CD4-positive, alpha-beta T cell treated with Interleukin-6 at 100 ng/mL for 8 hours (primary cell): ENCODE measurements at regions not wholly inside any gene's neighbourhood (a gene's known extent, or its start where the extent isn't known, plus 50 kb on each side); places are given as distances from the start of the nearest gene placed in this dataset.

ENCODE experiments used
- DNase-seq: peaks from one replicate; pipeline ENCODE4 v3.0.0-alpha.2; 2020; ENCODE audit warnings: mixed read lengths, low spot score

- DNase-seq = no peak
These were observed 209.3 kb upstream of the MYT1L start for GRCh38 chr2:2540406-2540805.

- DNase-seq = no peak
These were observed 205.5 kb upstream of the MYT1L start for GRCh38 chr2:2536416-2537056.

GRCh38 chr2:2530334-2530733, 199.3 kb upstream of the MYT1L start:
- no peak for DNase-seq

GRCh38 chr2:2528846-2529245, 197.8 kb upstream of the MYT1L start:
- no peak for DNase-seq

- no peak for DNase-seq
These were observed 196.1 kb upstream of the MYT1L start for GRCh38 chr2:2527148-2527547.

GRCh38 chr2:2524348-2524941, 193.4 kb upstream of the MYT1L start:
- no peak for DNase-seq

GRCh38 chr2:2523461-2524347, 192.6 kb upstream of the MYT1L start:
- no peak for DNase-seq

- DNase-seq = no peak
These were observed 189.3 kb upstream of the MYT1L start for GRCh38 chr2:2520401-2520811.

GRCh38 chr2:2519381-2519780, 188.3 kb upstream of the MYT1L start:
- DNase-seq = no peak

- no peak for DNase-seq
These were observed 186.3 kb upstream of the MYT1L start for GRCh38 chr2:2517399-2517798.

- DNase-seq = no peak
These were observed 185.3 kb upstream of the MYT1L start for GRCh38 chr2:2516386-2516785.

- no peak for DNase-seq
These were observed 181.9 kb upstream of the MYT1L start for GRCh38 chr2:2512931-2513330.

GRCh38 chr2:2507417-2507997, 176.4 kb upstream of the MYT1L start:
- DNase-seq = no peak

- DNase-seq = no peak
These were observed 175.5 kb upstream of the MYT1L start for GRCh38 chr2:2506536-2506935.

GRCh38 chr2:2505604-2506003, 174.5 kb upstream of the MYT1L start:
- no peak for DNase-seq

- DNase-seq = no peak
These were observed 172.9 kb upstream of the MYT1L start for GRCh38 chr2:2503864-2504418.

GRCh38 chr2:2502201-2502549, 171.1 kb upstream of the MYT1L start:
- DNase-seq = no peak

GRCh38 chr2:2501454-2502200, 170.6 kb upstream of the MYT1L start:
- no peak for DNase-seq

GRCh38 chr2:2495606-2496005, 164.5 kb upstream of the MYT1L start:
- no peak for DNase-seq

GRCh38 chr2:2493496-2493895, 162.4 kb upstream of the MYT1L start:
- no peak for DNase-seq

- DNase-seq = no peak
These were observed 161.7 kb upstream of the MYT1L start for GRCh38 chr2:2492800-2493199.

GRCh38 chr2:2491964-2492363, 160.9 kb upstream of the MYT1L start:
- no peak for DNase-seq
